UCSD-AML1 (cell line): ENCODE measurements at regions not wholly inside any gene's neighbourhood (a gene's known extent, or its start where the extent isn't known, plus 50 kb on each side); places are given as distances from the start of the nearest gene placed in this dataset.

Experiments
- DNase-seq: peaks from one replicate; lab custom pipeline; 2025; ENCODE audit not compliant: unreplicated experiment; lab: John Stamatoyannopoulos, UW

DNA sequence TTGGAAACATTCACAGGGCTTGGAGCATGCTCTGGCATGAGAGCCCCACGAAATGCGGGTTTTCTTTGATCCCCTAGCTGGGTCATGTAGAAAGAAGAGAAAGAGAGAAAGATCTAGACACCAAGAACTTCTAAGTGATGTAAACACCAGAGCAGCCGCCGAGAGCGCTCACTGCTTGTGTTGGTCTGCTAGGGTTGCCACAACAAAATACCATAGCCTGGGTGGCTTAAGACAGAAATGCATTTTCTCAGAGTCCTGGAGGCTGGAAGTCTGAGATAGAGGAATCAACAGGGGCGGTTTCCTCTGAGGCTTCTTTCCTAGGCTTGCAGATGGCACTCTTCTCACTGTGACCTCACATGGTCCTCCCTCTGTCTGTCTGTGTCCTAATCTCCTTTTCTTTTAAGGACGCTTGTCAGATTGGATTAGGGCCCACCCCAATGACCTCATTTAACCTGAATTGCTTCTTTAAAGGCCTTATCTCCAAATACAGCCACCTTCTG, 139.5 kb downstream of the CYLD start:
- no peak for DNase-seq

DNA sequence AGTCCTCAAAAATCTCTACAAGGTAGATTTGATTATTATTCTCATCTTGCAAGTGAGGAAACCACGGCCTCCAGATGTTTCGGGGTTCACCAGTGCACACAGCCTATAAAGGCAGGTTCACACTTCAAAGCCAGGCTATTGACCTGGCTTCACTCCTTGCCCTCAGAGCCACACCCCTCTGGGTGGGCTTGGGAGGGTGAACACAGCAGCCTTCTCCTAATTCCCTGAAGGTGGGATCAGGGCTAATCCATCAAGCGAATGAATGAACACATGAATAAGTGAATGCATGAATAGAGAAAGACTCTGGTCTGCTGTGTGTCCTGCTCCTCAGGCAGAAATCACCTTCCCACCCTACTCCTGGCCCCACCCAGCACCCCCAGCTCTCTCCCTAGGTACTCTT, 139.0 kb downstream of the CYLD start:
- DNase-seq: no peak

DNA sequence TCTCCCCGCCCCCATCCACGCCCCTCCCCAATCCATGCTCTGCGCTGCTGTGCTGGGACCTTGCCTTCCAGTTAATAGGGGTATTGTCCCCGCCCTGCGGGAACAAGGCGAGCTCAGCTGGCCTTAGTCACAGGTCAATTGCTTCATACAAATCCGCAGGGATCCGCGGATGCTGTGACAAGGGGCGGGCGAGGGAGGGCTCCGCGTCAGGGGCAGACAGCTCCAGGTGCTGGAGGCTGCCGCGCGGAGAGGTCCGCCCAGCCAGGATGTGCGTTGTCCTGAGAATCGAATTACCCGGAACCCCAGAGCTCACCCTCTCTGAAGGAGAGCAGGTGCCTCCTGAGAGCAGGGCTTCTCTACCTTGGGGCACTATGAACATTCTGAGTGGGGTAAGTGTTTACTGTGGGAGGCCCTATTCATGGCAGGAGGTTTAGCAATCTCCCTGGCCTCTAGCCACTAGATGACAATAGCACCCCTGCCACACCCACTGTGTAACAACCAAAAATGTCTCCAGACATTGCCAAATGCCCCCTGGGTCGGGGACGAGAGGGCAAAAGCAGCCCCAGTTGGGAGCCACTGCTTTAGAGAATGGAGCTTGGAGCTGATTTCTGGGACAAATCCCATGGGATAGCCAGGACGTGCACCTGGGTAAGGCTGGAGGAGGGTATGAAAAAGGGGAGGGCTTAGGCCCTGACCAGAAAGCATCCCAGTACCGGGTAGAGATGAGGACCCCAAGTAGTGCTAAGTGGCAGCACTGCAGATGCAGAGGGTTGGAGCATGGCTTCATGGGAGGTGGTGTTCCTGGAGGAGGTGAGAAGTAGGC, 138.2 kb downstream of the CYLD start:
- no peak for DNase-seq

DNA sequence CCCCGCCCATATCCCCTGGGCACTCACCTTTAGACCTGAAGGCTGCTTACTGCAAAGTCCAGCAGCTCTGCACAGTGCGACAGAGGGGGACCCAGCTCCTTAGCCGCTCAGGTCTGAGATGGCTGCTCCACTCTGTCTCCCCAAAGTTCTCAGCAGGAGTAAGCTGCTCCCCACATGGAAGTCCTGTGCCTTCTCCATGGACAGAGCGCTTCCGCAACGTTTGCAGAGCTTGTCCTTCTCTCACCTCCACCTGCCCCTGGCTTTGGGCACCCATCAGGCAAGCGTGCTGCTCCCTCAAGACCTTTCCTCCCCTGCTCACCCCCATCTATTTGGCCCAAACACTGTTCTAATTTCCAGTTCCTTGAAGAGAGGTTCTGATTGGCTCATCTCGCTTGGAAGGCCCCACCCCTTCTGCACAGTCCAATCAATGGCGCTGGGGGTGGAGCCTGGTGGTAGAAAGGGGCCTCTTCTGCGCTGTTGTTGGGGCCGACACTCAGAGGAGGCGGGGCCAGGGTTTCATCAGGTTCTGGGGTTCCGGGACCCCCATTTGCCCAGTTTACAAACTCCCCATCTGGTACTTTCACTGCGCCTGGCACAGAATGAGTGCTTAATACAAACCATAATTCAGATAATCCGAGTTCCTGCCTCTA, 137.2 kb downstream of the CYLD start:
- no peak for DNase-seq

DNA sequence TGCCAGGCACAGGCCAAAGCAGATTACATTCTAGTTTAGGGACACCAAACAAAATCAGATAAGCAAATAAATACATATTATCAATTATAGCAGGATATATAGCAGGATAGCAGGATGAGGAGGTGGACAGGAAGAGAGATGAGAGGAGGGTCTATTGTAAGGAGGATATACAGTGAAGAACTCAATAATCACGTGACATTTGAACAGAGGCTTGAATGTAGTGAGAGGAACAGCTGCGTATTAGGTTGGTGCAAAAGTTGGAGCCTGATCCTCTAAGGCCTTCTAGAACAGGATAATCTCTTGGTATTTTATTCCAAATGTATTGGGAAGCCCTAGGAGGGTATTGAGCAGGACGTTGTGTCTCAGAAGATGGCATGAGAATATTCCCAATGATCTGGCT, 136.7 kb downstream of the CYLD start:
- DNase-seq: no peak

DNA sequence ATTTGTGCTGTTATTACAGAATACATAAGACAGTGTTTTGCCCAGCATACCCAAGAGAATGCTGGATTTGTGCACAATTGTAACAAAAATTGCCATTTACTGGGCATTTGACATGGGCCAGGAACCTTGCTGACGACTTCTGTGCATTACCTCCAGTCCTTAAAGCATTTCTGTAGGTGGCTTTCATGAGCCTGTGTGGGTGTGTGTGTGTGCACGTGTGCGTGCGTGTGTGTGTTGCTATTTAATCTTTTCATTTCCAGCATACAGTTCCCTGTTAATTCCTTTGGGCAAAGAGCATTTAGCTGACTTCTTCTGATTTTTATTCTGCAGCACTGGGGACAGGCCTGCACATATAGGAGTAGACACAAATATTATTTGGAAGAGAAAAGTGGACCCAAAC, 134.4 kb downstream of the CYLD start:
- DNase-seq: no peak

DNA sequence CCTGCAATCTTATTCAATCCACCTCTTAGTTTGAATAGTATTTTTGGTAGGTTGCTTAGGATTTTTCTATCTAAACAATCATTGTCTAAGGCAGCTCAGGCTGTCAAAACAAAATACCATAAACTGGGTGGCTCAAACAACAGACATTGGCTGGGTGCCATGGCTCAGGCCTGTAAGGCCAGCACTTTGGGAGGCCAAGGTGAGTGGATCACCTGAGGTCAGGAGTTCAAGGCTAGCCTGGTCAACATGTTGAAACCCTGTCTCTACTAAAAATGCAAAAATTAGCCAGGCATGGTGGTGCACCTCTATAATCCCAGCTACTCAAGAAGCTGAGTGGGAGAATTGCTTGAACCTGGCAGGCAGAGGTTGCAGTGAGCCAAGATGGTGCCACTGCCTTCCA, 126.7 kb downstream of the CYLD start:
- DNase-seq: no peak

DNA sequence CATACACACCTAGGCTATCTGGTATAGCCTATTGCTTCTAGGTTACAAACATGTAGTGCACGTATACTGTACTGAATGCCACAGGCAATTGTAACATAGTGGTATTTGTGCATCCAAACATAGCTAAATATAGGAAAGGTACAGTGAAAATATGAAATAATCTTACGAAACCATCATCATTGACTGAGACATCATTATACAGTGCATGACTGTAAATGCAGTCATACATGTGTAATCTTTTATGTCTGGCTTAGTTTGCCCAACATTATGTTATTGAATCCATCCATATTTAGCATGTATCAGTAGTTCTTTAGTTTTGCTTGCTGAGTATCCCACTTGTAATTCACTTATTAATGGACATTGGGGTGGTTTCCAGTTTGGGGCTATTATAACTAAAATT, 124.9 kb downstream of the CYLD start:
- no peak for DNase-seq

DNA sequence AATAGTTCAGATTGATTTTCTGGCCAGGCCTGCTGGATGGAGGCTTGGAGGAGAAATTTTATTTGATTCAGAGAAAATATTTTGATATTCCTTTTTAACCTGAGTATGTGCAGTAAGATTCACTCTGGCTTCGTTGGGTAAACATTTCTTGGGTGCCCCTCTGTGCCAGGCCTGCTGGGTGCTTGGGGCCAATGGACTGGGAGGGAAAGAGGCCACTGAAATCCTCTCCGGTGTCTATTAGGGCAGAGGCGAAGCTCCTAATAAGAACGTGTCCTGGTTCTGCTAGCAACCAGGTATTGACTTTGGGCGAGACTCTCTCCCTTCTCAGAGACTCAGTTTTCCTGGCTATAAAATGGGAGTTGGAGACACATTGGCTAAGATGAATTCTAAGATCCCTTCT, 122.5 kb downstream of the CYLD start:
- no peak for DNase-seq

DNA sequence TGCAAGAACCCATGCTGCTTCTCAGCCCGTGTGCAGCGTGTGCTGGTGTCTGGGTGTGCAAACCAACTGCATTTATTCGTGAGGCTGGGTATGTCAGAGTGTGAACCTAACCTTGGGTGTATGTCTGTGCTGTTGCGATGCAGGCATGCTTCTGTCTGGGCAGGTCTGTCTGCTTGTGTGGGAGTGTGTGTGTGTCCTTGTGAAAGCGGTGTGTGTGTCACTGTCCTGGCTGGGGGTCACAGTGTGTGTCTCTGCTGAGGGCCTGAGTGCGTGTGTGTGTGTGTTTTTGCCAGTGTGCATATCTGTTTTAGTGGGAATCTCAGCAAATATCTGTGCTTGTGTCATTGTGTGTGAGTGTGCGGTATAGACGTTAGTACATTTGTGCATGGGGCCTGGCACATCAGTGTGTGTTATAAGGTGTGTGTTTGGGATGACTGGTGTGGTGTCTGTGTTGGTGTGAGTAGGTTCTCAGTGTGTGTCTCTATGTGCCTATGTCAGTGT, 121.8 kb downstream of the CYLD start:
- no peak for DNase-seq

DNA sequence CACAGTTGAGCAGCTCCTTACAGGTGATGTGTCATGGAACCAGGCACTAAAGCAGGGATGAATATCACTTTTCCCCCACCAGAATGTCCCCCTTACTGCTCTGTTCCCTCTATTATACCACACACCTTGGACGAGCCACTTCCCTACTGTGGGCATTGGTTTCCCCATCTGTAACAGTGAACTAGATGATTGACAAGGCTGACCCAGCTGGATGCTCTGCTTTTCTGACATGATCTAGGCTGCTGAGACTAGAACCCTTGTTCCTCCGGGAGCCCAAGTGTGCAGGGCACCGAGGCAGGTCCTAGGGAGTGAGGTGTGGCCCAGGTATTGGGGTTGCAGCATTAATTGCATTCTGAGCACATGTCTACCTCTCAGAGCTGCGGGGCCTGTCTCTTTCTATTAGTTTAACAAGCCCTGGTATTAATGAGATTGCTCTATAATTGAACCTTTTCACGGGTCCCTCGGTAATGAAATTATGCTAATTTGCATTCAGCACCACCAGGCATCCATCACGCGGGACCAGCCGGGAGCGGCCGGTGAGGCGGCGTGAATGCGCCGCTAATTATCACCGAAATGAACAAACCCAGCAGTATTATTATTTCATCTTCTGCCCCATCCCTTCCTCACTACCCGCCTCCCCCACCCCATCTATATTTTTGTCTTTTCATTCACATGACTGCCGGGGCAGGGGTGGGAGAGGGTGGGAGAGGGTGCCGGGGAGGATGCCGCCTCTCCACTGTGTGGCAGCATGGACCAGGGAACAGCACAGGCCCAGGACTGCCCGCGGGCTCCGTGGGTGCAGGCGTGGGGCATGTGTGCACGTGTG, 121.1 kb downstream of the CYLD start:
- DNase-seq: no peak

DNA sequence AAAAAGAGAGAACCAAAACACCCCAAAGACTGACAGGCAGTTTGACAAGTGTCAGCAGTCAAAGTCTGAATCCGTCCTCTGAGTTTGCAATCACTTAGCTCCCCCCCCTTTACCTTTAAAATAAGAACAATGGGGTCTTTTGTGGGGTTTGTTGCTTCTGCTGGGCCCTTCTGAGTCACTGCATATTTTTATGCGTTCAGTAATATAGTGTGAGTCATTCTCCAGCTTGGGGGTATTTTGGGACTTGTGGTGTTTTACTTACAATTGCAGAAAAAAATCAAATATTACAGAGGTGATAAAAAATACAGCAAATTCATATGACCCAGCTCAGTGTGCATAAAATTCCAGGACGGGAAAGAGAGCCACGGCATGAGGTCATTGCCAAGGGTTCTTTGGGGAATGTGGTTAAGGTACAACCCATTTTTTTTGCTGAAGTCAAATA, 120.1 kb downstream of the CYLD start:
- DNase-seq: no peak

DNA sequence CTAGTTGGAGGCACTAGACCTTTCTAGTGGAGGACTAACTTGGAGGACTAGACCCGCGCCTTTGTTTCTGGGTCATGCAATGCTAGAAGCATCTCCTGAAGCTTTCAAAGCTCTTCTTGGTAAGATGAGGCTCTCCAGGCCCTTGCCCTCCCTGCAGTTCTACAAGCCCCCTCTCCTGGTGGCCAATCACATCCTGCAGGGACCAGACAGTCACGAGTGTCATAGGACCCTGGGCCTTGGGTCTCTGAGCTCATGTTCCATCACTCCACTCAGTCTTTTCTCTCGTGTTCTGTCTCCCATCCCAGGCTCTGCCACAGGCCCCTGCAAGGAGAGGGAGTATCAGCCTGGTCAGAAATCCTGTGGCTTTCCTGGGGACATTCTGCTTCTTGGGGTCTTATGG, 119.6 kb downstream of the CYLD start:
- no peak for DNase-seq

DNA sequence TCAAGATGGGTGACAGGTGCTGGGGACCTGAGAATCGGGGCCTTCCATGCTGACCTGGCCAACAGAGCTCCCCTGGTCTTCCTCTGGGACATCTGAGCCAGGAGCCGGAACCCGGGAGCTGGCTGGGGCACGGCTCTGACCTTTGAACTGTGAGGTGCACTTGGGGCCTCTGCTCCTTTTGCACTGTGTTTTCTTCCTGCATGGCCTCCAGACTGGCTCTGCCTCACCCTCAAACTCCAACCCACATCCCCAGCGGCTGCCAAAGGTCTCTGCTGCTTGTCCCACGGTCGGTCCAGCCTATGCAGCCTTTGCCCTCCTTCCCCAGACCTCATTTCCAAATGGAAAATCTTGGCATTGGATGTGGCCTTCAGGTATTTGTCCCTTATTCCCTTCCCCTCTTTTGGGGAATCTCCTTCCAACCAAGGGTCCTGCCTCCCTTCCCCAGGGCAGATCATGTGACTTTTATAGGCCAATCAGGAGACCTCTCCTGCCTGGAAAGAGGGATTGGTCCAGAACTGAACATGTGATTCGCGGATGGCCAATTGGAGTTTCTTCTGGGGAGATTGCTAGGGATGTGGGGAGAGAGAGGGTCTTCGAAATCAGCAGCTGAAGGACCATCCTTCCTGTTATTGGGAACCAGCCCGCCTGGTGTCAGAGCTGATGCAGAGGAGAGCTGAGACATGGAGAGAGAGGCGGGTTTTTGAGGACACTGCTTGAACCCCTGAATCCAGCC, 117.9 kb downstream of the CYLD start:
- DNase-seq: no peak

DNA sequence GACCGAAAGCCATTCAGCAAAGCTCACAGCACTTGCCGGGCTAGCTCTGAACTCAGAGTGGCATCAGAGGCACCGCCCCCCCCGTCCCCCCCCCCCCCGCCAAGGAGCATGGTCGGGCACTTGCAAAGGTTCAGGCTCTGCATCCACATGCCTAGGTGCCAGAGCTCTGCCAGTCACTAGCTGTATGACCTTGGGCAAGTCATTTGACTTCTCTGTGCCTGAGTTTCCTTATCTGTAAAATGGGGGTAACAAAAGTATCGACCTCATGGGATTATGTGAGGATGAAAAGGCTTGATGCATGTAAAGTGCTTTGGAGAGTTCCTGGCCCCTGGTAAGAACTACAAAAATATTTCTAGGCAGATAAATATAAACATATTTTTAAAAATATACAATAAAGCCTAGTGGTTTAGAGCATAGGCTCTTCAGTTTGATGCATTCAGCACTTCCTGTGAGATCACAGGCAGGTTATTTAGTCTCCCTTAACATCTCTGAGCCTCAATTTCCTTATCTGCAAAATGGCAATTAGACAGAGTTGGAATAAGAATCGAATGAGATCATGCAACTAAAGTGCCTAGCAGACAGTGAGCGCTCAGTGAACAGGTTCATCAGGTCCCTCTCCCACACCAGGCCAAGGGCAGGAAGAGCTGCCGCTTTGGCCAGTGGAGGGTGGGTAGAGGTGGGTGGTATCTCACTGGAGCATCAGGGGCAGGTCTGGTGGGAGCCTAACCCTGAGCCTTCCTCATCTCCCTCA, 117.2 kb downstream of the CYLD start:
- DNase-seq: no peak

DNA sequence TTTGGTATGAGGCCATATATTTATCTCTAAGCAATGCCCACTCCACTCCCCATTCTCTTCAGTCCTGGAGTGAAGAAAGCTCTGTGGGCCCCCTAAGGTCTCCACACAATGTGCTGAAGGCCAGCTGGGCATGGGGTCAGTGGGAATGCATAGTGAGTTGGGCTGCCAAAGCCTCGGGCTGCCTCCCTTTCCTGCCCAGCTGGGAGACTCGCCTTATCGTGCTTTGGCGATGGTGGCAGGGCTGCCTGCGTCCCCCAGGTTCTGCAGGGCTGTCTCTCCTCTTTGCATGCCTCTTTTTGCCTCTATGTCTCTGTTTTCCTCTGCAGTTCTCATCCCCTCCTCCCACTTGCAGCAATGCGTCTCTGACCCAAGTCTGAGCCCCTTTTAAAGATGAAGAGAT, 116.5 kb downstream of the CYLD start:
- no peak for DNase-seq

DNA sequence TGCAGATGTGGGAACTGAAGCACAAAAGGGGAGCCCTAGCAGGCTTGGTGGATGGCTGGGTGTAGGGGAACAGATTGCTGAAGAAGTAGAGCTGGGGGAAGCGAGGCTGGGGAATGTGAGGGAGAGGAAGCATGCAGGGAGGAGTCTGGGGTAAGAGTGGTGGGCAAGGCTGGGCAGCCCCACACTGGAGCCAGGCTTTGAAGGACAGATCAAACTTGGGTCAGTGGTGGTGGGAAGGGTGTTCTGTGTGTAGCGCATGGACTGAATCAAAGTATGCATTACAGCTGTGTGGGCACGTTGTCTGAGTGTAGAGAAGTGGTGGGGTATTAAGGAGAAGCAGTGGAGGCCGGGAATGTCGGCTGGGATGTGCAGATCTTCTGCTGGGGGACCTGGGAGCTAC, 116.0 kb downstream of the CYLD start:
- no peak for DNase-seq

DNA sequence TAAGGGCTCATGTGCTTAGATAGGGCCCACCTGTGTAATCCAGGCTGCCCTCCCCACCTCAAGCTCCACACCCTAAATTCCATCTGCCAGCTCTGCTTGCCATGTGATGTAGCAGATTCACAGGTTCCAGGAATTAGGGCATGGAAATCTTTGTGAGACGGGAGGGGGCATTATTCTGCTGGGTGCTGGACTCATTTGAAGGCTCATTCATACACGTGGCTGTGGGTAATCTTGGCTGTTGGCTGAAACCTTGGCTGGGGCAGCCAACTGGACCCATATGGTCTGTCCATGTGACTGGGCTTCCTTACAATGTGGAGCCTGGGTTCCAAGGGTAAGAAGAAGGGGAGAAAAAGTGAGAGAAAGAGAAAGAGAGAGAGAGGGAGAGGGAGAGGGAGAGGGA, 115.1 kb downstream of the CYLD start:
- DNase-seq: no peak

DNA sequence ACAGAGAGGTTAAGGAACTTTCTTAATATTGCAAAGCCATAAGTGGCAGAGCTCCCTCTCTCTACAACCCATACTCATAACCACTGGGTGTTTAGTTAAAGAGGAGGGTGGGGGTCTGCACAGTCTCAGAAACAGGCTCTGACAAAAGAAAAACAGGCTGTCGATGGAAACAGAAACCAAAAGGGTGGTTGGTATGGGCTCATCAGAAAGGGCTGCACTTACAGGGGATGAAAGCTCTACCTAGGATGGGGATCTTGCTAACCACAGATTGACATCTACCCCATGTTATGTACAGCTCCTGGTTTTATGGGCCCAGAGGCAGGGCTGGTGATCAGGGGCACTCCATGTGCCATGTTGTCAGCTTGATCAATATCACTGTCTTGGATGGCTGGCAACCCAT, 111.4 kb downstream of the CYLD start:
- DNase-seq: no peak
